Dedifferentiated amniotic fluid mesenchymal stem cell (primary cell): ENCODE measurements at regions not wholly inside any gene's neighbourhood (a gene's known extent, or its start where the extent isn't known, plus 50 kb on each side); places are given as distances from the start of the nearest gene placed in this dataset.
A peak's percentile ranks its signal among the peaks of the same experiment; 100 is the strongest.
"Not testable (repeated sequence)": the region's sequence is repeated elsewhere in the genome, so short reads cannot be mapped to it uniquely, and the experiment has no call there.

Experiments used
- DNase-seq: peaks from one replicate; pipeline ENCODE4 v3.0.0-alpha.2; 2016; ENCODE audit errors: extremely low spot score

- DNase-seq, result no peak
Observed at GRCh38 chr6:164379795-164380194, 929.6 kb downstream of the C6orf118 start.

DNA sequence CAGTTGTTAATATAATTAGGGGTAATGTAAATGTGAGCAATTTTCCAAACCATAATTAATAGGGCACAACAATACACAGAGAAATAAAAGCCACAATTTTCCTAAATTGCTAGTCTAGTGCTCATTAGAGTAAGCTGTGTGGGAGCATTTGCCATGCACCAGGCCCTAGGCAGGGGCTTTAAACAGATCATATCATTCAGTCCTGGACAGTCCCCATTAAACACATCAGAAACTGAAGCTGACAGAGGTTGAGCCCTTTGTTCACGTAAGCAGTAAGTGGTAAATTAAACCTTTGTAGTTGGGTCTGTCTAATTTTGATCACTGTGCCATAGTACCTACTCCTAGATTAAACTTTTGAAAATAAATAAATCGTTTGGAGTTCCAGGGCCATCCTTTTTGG, 931.1 kb downstream of the C6orf118 start:
- no peak for DNase-seq

- DNase-seq, result no peak
Observed at GRCh38 chr6:164377348-164377918, 932.0 kb downstream of the C6orf118 start.

- no peak for DNase-seq
Observed at GRCh38 chr6:164370773-164371172, 938.6 kb downstream of the C6orf118 start.

GRCh38 chr6:164359441-164359840, 944.9 kb downstream of the QKI start:
- DNase-seq, result peak; percentile 12

- DNase-seq, result peak; percentile 8
Observed at GRCh38 chr6:164359036-164359435, 944.5 kb downstream of the QKI start.

- DNase-seq, result peak; percentile 9
Observed at GRCh38 chr6:164356814-164357213, 942.3 kb downstream of the QKI start.

- DNase-seq, result no peak
Observed at GRCh38 chr6:164347455-164347854, 932.9 kb downstream of the QKI start.

- DNase-seq, result no peak
Observed at GRCh38 chr6:164346631-164347030, 932.1 kb downstream of the QKI start.

DNA sequence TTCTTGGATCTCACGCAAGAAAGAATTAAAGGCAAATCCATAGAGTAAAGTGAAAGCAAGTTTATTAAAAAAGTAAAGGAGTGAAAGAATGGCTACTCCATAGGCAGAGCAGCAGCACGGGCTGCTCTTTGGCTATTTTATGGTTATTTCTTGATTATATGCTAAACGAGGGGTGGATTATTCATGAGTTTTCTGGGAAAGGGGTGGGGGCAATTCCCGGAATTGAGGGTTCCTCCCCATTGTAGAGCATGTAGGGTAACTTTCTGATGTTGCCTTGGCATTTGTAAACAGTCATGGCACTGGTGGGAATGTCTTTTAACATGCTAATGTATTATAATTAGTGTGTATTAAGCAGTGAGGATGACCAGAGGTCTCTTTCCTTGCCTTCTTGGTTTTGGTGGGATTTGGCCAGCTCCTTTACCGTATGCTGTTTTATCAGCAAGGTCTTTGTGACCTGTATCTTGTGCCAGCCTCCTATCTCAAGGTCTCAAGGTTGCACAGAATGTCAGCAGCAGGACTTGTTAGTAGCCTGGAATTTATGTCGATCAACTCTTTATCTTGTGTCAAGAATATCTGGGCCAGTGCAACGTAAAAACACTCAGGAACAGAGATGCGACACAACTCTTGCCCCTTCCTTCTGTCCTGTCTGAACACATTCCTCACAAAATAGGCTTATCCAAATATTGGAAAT, 931.4 kb downstream of the QKI start:
- no peak for DNase-seq

DNA sequence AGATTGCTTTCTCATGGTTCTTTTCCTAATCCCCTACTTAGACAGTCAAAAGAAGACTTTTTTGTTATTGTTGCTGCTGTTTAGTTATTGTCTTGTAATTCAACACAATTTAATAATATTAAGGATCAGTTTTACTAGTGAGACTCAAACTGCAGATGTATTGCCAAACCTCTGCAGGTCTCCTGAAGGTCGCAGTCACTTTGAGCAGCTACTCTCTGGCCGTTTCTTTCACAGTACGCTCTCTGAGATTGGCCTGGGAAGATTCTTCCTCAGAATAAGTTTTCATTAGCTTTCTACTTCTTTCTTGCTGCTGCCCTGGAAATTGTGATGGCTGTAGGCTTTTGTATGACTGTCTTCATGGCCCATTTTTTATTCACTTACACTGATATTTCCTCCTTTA, 930.8 kb downstream of the QKI start:
- no peak for DNase-seq

GRCh38 chr6:164344801-164345291, 930.3 kb downstream of the QKI start:
- no peak for DNase-seq

- not testable (repeated sequence) for DNase-seq
Observed at GRCh38 chr6:164339442-164339841, 924.9 kb downstream of the QKI start.

GRCh38 chr6:164337925-164338397, 923.4 kb downstream of the QKI start:
- DNase-seq, result peak; percentile 5

- DNase-seq, result peak; percentile 6
Observed at GRCh38 chr6:164337024-164337924, 922.8 kb downstream of the QKI start.

- peak; percentile 3 for DNase-seq
Observed at GRCh38 chr6:164336455-164336854, 921.9 kb downstream of the QKI start.

- DNase-seq, result peak; percentile 7
Observed at GRCh38 chr6:164331026-164331425, 916.5 kb downstream of the QKI start.

DNA sequence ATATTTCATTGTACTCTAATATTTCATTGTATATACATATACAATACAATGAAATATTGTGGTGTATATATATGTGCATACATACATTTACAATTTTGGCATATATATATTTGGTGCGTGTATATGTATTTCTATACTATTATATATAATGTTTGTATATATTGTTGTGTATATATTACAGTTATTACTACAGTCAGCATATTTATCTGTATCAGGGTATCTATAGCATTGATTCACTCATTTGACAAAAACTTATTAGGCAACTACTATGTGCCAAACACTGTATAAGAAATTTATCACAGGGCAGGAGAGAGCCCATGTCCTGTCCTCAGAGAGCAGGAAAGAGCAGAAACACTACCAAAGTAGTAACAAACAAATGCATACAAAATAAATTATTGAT, 910.6 kb downstream of the QKI start:
- no peak for DNase-seq

GRCh38 chr6:164322533-164322932, 908.0 kb downstream of the QKI start:
- no peak for DNase-seq

DNA sequence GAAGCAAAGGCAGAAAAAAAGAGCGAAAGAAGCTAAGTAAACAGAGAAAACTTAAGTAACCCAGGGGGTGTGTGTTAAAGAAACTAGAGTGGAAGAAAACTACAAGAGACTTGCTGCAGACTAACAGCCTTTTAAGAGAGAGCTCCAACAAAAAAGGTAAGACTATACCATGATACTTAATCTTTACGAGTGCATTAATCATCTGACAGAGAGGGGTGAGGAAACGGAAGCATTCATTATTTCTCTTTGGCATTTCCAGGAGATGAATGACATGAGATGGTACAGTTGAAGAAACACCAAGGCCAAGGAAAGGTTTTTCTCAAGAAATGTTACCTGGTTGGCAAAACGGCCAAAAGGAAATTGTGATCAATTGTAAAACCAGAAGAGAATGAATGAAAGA, 906.8 kb downstream of the QKI start:
- no peak for DNase-seq

GRCh38 chr6:164315376-164315775, 900.9 kb downstream of the QKI start:
- no peak for DNase-seq

GRCh38 chr6:164308339-164308738, 893.8 kb downstream of the QKI start:
- no peak for DNase-seq
